HG02884 (cell line): ENCODE measurements at regions not wholly inside any gene's neighbourhood (a gene's known extent, or its start where the extent isn't known, plus 50 kb on each side); places are given as distances from the start of the nearest gene placed in this dataset.
"Not testable (repeated sequence)": the region's sequence is repeated elsewhere in the genome, so short reads cannot be mapped to it uniquely, and the experiment has no call there.

Source experiments
- ATAC-seq: cut with Tn5 transposase; IDR thresholded peaks from one replicate; pipeline ENCODE4 v1.9.1; 2021; ENCODE audit warnings: mild to moderate bottlenecking, moderate library complexity; ENCODE audit not compliant: unreplicated experiment

GRCh38 chrX:10944136-10944885 is 166.8 kb upstream of the HCCS start:
- ATAC-seq, result no peak

DNA sequence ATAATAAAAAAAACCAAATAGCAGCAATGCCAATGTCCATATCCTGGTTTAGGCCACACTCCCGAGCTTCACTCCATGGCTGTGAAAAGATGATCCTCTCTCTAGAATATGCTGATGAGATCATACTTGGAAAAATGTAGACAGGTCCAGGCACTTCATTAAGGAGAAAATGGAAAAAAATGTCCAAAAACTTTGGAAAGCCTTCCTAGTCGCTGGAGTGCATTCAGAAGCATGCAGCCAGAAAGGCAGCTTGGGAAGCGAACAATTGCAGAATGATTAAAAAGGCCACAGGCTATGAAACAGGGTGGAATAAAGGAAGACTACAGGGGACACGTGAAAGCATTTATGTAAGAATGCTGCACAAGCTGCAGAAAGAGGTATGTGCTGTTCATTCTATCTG is 165.6 kb upstream of the HCCS start:
- ATAC-seq, result no peak

GRCh38 chrX:10949541-10949940 is 161.6 kb upstream of the HCCS start:
- ATAC-seq, result no peak

- no peak for ATAC-seq
Measured at GRCh38 chrX:10952619-10953018, 158.5 kb upstream of the HCCS start.

GRCh38 chrX:10965174-10965798 is 145.8 kb upstream of the HCCS start:
- ATAC-seq, result no peak

DNA sequence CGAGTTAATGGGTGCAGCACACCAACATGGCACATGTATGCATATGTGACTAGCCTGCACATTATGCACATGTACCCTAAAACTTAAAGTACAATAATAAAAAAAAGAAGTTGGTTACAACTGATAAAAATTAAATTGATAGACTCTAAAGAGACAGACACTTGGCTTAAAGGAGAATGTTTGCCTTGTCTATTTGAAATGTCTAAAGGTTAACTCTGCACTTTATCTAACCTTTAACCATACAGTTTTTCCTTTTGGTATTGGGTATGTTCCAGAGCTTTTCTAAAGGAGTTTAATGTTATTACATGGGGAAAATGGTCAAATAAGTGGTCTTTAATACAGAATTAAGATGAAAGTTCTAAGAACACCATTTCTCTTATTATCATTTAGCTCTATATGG is 145.1 kb upstream of the HCCS start:
- ATAC-seq, result no peak

GRCh38 chrX:10971176-10971575 is 140.0 kb upstream of the HCCS start:
- ATAC-seq, result no peak

DNA sequence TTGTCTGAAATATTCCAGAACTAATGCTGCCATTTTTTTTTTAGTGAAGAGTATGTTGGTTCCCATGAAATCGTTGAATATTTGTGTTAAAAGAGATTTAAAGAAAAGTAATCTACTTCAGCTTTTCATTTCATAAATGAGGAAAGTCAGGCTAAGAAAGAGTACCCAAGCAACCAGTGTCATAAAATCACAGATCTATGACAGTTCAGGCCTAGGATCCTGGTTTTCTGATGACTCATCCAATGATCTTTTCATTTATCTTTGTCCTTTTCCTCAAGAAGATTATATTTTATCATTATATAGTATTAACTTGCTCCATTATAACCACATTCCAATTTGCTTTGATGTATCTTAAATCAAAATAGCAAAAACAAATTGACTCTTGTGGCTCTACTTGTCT is 139.4 kb upstream of the HCCS start:
- ATAC-seq, result no peak

DNA sequence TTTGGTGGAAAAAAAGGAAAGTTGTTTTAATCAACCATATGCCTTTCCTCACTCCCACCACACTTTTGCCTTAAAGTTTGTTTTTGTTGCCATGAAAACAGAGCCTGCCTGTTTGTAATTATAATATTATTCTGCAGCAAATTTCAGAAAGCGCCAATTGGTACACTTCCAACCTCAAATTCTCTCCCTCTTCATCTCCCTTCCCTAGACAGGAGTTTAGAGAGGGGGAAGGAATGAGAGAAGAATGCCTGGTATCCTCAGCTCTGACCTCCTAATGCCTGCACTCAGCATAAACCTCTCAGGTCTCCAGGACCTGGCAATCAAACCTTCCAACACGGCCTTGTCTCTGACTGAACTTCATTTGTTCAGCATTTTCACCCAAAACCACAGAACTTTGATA is 138.4 kb upstream of the HCCS start:
- no peak for ATAC-seq

- ATAC-seq, result no peak
Measured at GRCh38 chrX:10974920-10975319, 136.2 kb upstream of the HCCS start.

DNA sequence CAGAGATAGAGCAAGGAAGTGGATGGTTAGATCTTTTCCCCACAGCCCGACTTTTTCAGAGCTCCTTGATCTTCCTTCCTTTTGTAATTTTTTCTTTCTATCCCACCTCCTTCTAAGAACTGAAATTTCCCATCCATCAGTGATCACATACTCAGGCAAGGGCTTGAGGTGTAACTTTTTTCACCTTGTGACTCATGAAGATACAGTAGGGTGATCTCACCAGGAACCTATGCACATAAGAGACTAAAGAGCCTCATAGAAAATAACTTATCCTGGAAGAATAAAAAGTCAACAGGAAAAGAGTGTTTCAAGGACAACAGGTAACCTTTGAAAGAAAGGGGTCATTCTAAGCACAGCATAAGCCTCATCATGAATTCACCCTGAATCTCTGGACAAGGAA is 131.2 kb upstream of the HCCS start:
- ATAC-seq, result no peak

- ATAC-seq, result no peak
Measured at GRCh38 chrX:10981506-10981905, 129.6 kb upstream of the HCCS start.

DNA sequence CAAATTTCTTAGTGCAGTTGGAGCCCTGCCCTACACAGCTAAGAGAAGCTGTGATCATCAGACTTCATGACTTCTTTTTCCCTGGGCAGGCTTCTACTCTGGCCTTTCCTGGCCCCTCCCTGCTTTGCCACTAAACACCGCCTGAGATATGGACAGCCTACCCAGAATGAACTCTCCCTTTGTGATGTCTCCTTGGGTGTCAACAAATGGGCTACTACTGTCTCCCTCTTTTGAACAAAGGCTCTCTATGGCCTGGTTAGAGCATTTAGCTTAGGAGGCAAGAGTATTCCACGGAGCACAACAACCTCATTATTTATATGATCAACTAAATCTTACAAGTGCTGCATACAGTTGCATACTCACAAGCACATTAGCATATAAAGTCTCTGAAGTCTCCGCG is 127.6 kb upstream of the HCCS start:
- no peak for ATAC-seq

- ATAC-seq, result no peak
Measured at GRCh38 chrX:10984213-10984612, 126.9 kb upstream of the HCCS start.

DNA sequence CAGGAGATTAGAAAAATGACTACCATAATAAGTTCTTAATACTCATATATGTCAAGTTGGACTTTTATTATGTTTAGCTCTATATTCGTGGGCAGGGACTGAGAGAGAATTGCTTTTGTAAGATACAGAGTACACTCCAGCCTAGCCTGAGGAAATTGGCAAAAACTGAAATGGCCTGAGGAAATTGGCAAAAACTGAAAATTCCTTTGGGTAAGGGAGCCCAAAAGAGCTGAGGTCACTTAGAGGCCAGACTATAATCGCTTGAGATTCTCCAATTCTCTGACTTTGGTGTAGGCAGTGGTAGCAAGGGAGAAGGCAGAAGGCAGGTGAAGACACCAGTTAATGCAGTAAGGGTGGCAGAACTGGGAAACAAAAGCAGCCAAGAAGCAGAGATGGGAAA is 124.5 kb upstream of the HCCS start:
- no peak for ATAC-seq

DNA sequence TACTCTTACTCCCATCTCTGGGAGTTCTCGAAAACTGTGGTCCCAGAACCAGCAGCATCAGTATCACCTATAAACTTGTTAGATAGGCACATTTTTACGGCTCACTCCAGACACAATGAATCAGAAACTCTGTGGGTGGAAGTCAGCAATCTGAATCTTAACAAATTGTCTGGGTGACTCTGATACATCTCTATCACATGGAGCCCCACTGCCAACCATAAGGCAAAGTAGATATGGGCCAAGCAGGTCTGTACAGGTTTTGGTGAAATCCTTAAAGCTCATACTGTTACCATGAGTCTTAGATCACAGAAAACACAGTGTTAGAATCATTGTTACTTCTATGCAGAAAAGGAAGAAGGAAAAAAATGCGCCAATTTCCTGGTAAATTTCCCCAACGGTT is 122.5 kb upstream of the HCCS start:
- ATAC-seq, result no peak

DNA sequence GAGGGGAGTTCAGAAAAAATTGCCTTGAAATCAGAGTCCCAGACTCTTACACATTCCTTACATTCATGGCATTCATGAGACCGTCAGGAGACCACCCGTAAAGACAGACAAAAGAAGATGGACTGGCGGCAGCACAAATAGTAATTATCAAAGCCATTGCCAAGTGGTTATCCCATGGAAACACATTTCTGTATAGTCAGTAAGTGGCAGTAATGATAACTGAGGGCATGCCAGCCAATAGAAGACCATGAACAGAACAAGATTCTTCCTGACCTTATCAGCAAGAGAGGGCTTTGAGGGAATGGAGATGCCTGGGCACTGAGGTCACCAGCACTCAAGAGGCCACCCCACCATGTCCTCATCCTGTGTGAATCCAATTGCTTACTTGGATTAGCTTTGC is 121.7 kb upstream of the HCCS start:
- no peak for ATAC-seq

DNA sequence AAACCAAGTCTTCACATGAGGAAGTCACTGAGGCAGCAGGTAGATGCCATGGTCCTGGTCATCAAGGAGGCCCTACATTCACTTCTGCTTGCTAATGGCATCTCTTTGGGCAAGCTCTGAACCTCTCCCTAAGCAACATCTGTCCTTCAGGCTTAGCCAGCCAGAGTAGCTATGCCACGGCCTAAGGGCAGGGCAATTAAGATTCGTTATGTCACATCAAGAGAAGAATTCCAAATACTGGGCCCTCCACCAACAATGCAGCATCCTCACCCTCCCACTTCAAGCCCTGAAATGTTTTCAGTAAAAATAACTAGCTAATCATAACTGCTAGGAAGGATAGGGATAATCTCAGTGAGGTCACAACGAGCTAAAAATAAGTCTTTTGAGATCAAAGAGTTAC is 120.7 kb upstream of the HCCS start:
- ATAC-seq, result no peak

DNA sequence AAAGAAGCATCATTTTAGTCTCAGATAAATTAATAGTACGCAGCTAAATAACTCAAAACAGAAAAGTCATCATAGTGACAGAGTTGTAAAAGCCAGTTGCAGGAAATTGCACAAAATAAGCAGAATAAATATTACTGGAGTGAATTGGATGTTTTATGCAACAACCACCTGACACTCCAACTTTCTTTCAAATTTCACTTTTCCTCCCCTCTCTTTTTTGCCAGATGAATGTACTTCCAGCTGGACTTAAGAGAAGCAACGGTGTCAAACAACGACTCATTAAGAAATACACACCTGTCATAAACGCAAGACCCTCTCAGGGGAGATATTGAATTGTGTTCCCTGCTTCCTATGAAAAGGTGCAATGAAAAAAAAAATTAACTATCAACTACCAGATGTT is 120.2 kb upstream of the HCCS start:
- ATAC-seq, result no peak

DNA sequence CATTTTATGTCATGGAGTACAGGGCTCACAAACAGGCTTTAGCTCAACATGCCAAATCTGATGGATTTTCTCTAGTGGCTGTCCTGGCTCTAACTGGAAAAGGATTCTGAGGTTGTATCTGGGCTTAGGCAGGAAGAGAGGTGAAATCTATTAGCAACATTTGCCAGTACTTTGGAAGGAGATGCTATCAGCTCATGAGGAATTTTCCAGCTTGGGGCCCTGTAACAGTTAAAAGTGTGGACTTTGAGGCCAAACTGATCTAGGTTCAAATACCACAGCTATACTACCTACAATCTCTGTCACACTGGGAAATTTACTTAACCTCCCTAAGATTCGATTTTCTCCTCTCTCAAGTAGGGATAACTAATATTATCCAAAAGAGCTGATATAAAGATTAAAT is 119.0 kb upstream of the HCCS start:
- ATAC-seq, result no peak

GRCh38 chrX:11007076-11007475 is 104.1 kb upstream of the HCCS start:
- not testable (repeated sequence) for ATAC-seq

GRCh38 chrX:11010476-11010875 is 100.7 kb upstream of the HCCS start:
- no peak for ATAC-seq

DNA sequence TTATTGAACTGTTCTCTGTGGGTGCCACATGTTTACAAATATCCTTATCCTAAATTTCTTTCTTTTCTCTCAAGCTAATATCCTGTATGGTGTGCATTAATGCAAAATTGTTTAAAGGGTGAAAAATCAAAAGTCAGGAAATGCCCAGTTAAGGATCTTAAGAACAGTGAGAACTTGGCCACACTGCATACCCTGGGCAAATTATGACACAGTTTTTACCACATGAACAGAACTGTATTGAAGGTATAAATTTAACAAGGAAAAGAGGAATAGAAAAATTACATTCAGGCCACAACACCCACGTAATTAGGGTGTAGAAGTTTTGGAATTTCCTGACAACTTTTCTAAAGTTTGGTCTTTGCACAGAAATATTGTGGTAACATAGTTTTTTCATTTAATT is 94.4 kb upstream of the HCCS start:
- no peak for ATAC-seq
